Posterior vena cava (tissue), 2 donors: ENCODE measurements at regions not wholly inside any gene's neighbourhood (a gene's known extent, or its start where the extent isn't known, plus 50 kb on each side); places are given as distances from the start of the nearest gene placed in this dataset.

Experiments
- DNase-seq: peaks from one replicate; pipeline ENCODE4 v3.0.0-alpha.2; 2020; ENCODE audit warnings: low spot score
- intact Hi-C, 2 donors: fragments of 100-400 bp; cut with DNase I; formaldehyde crosslinking; loops; one replicate each; pipeline versions ENCODE4 v1.14.1 to v1.14.2; 2022 to 2023
- donor health status: DM: yes; HTN: yes; CAD: no.
- donor health status: DM: yes; HTN: yes; CAD: no.

GRCh38 chr1:219442611-219443061 is 170.3 kb downstream of the ZC3H11B start:
- intact Hi-C loops = no loop called here
- no peak for DNase-seq

- intact Hi-C loops = no loop called here
These were observed 171.0 kb downstream of the ZC3H11B start for GRCh38 chr1:219441884-219442283.

DNA sequence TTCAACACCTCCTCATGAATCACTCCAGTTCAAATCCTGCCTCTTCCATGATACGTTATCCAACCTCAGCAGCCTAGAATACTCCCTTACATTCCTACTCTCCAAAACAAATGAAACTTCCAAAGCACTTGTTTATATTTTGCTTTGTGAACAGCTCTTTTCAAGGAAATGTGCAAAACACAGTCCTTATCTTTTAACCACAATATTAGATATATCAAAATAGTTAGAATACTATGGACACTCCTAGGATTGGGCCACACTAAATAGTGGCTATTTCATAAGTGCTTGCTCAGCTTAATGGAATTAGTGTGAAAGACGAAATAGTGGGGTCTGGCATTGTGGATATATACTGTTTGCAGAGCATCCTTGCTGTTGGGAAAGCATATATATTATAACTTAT is 173.5 kb downstream of the ZC3H11B start:
- intact Hi-C loops = no loop called here
- DNase-seq = no peak

More at GRCh38 chr1:219441884-219442283, 171.0 kb downstream of the ZC3H11B start:
- no peak for DNase-seq

GRCh38 chr1:219438386-219438785 is 174.5 kb downstream of the ZC3H11B start:
- intact Hi-C loops = no loop called here
- DNase-seq = no peak

DNA sequence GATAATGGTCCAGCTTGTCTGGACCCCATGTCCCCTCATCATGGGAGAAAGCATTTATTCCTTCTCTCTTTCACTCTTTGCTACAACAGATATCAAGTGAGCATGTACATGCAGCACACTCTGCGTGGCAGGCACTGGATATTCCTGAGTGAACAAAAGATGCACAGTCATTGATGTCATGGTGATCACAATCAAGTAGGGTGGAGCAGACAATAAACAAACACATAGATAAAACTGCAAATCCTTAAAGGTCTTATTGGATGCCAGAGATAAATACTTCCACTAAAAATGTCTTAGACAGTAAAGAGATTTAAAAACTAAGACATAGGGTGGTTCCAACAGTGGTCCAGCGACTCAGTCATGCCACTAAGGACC is 178.0 kb downstream of the ZC3H11B start:
- DNase-seq = no peak
- intact Hi-C loops = no loop called here

DNA sequence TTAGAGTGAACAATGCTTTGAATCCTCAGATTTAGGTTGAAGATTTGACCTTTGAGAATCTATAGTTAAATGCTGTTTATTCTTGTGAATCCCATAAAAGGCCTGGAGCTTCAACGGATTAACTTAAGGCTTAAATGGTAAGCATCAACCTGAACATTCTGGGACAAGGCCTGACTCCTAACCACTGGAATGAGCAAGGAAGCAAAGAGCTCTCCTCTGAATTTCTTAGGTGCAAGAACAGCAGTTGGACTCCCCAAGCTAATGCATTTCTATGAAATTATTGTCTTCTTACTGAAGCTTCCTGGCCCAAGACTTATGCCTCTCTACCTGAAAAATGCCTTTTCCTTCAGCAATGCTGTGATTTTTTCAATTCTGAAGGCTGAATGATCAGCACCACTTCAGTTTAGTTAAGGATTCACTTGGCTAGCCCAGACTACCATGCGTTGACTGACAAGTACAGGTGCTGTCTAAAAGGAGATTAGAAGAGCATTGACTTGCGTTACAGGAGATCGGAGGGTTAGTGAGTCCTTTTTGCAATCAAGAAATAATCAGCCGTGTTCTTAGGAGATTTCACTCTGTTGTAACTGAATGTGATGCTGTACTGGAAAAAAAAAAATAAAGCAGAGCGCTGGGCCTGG is 178.5 kb downstream of the ZC3H11B start:
- intact Hi-C loops = no loop called here
- DNase-seq = no peak

DNA sequence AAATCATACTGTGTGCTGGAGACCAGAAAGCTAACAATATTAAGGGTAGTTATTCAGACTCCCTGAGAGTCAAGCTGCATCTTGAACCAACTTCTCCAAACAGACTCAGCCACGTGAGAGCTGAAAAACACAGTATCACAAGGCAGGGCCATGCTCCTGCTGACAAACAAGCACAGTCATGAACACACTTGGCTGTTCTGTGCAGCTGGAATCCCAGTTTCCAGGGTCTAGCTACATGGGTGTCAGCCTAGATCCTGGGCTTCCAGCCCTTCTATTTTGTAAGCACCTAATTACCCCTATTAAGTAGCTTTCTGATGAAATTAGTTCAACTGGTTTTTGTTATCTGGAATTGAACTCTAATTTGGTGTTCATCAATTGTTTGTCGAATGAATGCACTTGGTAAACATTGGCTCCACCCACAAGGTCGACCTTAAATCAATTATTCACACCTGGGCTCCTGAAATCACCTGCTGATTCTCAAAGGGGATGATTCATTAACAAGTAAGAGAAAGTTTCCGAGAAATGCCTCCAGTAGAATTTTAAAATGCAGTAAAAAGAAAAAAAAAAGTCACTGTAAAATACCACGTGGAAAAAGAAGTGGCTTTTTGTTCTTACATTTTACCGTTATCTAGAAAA is 179.3 kb downstream of the ZC3H11B start:
- no peak for DNase-seq
- intact Hi-C loops = no loop called here

GRCh38 chr1:219433001-219433400 is 179.9 kb downstream of the ZC3H11B start:
- DNase-seq = no peak
- intact Hi-C loops = no loop called here

DNA sequence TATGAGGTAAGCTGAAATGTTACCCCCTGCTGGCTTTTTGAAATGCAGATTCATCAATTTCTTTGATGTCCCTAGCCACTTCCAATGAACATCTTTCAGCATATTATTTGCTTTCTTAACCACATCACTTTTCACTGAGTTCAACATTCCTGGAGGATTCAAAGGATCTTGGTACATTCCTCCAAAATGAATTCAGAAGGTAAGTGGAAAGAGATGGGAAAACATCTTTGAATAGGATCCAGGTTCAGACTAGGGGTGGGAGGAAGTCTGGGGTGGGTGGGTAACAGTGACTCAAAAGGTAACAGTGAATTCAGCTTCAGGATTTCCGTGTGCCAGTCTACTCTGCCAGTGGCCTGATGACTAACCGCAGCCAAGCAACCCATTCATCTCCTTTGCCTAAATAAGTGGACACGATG is 180.7 kb downstream of the ZC3H11B start:
- DNase-seq = no peak
- intact Hi-C loops = no loop called here

GRCh38 chr1:219430419-219430818 is 182.5 kb downstream of the ZC3H11B start:
- intact Hi-C loops = no loop called here
- DNase-seq = no peak

DNA sequence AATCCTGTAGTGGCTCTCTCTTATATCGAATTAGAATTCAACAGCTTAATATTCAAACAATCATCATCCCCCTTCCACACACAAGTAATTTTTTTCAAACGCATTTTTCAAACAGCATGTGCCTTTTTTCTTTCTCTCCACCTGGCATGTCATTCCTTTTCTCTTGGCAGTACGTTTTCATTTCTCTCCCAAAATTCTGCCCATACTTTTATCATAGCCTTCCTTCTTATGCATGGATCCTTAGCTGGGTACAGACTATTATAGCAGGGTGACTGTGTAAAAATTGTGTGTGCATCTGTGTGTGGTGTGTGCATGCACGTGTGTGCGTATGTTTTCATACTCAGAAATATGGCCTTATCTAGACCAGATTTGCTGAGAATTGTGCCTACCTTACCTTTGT is 184.3 kb downstream of the ZC3H11B start:
- DNase-seq = no peak
- intact Hi-C loops = no loop called here

DNA sequence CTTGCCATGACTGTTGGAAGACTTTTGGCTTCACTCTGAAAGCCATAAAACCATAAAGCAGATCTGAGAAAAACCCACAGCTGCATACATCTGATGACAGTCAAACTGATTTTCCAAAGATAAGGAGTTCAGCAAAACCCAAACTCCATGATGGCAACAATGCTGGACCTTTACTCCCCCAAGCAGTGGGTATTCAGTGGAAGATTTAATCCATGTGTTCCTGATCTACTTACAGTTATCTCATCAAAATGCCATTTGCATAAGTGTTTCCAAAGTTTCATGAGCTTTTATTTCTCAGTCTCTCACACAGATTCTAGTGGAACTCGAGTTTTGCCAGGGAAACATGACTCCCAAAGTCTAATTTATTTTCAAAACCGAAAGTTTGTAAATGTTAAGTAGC is 184.9 kb downstream of the ZC3H11B start:
- intact Hi-C loops = no loop called here
- no peak for DNase-seq

DNA sequence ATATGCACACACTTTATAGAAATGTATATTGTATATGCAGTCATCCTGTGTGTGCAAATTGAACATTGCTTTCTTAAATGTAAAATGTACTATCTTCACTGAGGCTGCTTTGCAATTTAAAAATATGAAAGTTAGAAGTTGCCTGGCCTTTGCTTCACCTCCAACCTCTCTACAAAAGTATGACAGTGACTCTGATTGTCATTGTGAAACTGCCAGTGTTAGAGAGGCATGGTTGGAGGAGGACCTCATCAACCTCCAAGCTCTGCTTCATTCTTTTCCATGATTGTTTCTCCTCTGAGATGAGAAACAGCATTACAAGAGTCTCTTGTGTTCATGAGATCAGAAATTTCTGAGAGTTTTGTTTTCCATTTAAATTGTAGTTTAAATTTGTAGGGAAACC is 185.5 kb downstream of the ZC3H11B start:
- intact Hi-C loops = no loop called here
- no peak for DNase-seq

- intact Hi-C loops = no loop called here
- no peak for DNase-seq
These were observed 189.9 kb downstream of the ZC3H11B start for GRCh38 chr1:219422811-219423598.

GRCh38 chr1:219420913-219421312 is 192.0 kb downstream of the ZC3H11B start:
- intact Hi-C loops = no loop called here
- no peak for DNase-seq

DNA sequence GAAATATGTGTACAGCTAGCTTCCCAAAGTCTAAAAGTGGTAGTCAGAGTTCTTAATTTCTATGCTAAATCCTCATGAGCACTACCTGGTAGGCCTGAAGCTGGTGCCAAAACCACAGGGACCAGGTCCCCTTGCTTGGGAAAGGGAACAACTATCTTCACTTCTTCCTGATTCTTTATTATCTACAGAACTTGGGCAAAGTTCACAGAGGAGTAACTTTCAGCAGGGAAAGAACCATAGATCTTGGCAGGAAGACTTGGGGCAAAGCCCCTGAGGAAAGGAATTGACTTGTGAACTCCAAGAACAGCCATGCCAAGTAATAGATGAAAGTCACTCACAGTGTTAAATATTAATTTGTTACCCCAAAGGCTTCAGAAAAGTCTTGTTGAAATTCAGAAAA is 193.0 kb downstream of the ZC3H11B start:
- intact Hi-C loops = no loop called here
- no peak for DNase-seq

- intact Hi-C loops = no loop called here
- DNase-seq = no peak
These were observed 193.8 kb downstream of the ZC3H11B start for GRCh38 chr1:219419065-219419464.

GRCh38 chr1:219417610-219418009 is 195.3 kb downstream of the ZC3H11B start:
- no peak for DNase-seq
- intact Hi-C loops = no loop called here

GRCh38 chr1:219416598-219417238 is 196.2 kb downstream of the ZC3H11B start:
- intact Hi-C loops = no loop called here
- no peak for DNase-seq

GRCh38 chr1:219415915-219416314 is 197.0 kb downstream of the ZC3H11B start:
- no peak for DNase-seq
- intact Hi-C loops = no loop called here
